ENCODE measurements at regions not wholly inside any gene's neighbourhood (a gene's known extent, or its start where the extent isn't known, plus 50 kb on each side); places are given as distances from the start of the nearest gene placed in this dataset.

GRCh38 chr2:41600460-41600859, 447.4 kb upstream of the PKDCC start:
- no peaks in the 10 kb centered on the region for H3K36me3 ChIP-seq
- DNase-seq, result no peak
- no peak for ATAC-seq
- no peak overlapping the region for H3K4me3 ChIP-seq
- no peak for FAIRE-seq
- no peak overlapping the region for H3K27ac ChIP-seq
- H3K9me3 ChIP-seq, result no peaks in the 10 kb centered on the region
- no peak for TF ChIP-seq CTCF (IDR thresholded peaks at IDR 0.05)
- no peaks in the 10 kb centered on the region for H3K4me1 ChIP-seq
- intact Hi-C loops (cut with DNase I), result no loop called here
- no peaks in the 10 kb centered on the region for H3K27me3 ChIP-seq

- no peaks in the 10 kb centered on the region for H3K9me3 ChIP-seq
- WGBS, 2 donors, result 48 to 67% methylated on average over 2 of the region's 2 CpGs
- FAIRE-seq, result no peak
- no peak overlapping the region for H3K4me3 ChIP-seq
- H3K27ac ChIP-seq, result no peak overlapping the region
- DNase-seq, result no peak
- no peak for TF ChIP-seq CTCF (IDR thresholded peaks at IDR 0.05)
- H3K4me1 ChIP-seq, result no peaks in the 10 kb centered on the region
- no peaks in the 10 kb centered on the region for H3K27me3 ChIP-seq
- ATAC-seq, result no peak
- intact Hi-C loops (cut with DNase I), result no loop called here
- H3K36me3 ChIP-seq, result no peaks in the 10 kb centered on the region
Observed at GRCh38 chr2:41602341-41602740, 445.5 kb upstream of the PKDCC start.

- FAIRE-seq (no peak), DNase-seq (no peak), ATAC-seq (no peak)
- 80 to 87% methylated on average over 1 of the region's 1 CpG for WGBS, 2 donors
- intact Hi-C loops (cut with DNase I), result no loop called here
- no peak overlapping the region for H3K4me3 ChIP-seq
- H3K27me3 ChIP-seq, result no peaks in the 10 kb centered on the region
- H3K9me3 ChIP-seq, result no peaks in the 10 kb centered on the region
- H3K36me3 ChIP-seq, result no peaks in the 10 kb centered on the region
- H3K27ac ChIP-seq, result no peak overlapping the region
- TF ChIP-seq CTCF (IDR thresholded peaks at IDR 0.05), result no peak
- no peaks in the 10 kb centered on the region for H3K4me1 ChIP-seq
Observed at GRCh38 chr2:41605311-41605710, 442.5 kb upstream of the PKDCC start.

- no peak overlapping the region for H3K4me3 ChIP-seq
- H3K4me1 ChIP-seq, result no peaks in the 10 kb centered on the region
- intact Hi-C loops (cut with DNase I), result no loop called here
- TF ChIP-seq CTCF (IDR thresholded peaks at IDR 0.05), result no peak
- FAIRE-seq (no peak), ATAC-seq (no peak), DNase-seq (no peak)
- H3K27ac ChIP-seq, result no peak overlapping the region
- H3K27me3 ChIP-seq, result no peaks in the 10 kb centered on the region
- no peaks in the 10 kb centered on the region for H3K36me3 ChIP-seq
- H3K9me3 ChIP-seq, result no peaks in the 10 kb centered on the region
Observed at GRCh38 chr2:41605914-41606313, 441.9 kb upstream of the PKDCC start.

GRCh38 chr2:41610501-41611190, 437.2 kb upstream of the PKDCC start:
- Histone ChIP-seq H3K27ac (no peak overlapping the region), H3K9me3 (no peaks in the 10 kb centered on the region), H3K4me3 (no peak overlapping the region), H3K4me1 (no peaks in the 10 kb centered on the region), H3K36me3 (no peaks in the 10 kb centered on the region), H3K27me3 (no peaks in the 10 kb centered on the region)
- 34 to 47% methylated on average over 6 of the region's 6 CpGs for WGBS, 2 donors
- intact Hi-C loops (cut with DNase I), result no loop called here
- TF ChIP-seq CTCF (IDR thresholded peaks at IDR 0.05), result no peak
- no peak for FAIRE-seq
- ATAC-seq, result no peak
- DNase-seq, result no peak

Measured in pancreas (tissue), 10 donors.